Epithelial cell of proximal tubule (primary cell): ENCODE measurements at regions not wholly inside any gene's neighbourhood (a gene's known extent, or its start where the extent isn't known, plus 50 kb on each side); places are given as distances from the start of the nearest gene placed in this dataset.

Source experiments
- DNase-seq: peaks from one replicate; pipeline ENCODE4 v3.0.0-alpha.2; 2011; ENCODE audit warnings: low read depth
- H3K4me3 ChIP-seq: 2 replicates; pipeline ENCODE4 v1.5.1; 2011; ENCODE audit warnings: low read depth, mild to moderate bottlenecking, low read length
- CTCF ChIP-seq: conservative IDR thresholded peaks from 2 replicates; pipeline ENCODE4 v1.5.1; 2012; ENCODE audit warnings: low read depth, mild to moderate bottlenecking, low read length

DNA sequence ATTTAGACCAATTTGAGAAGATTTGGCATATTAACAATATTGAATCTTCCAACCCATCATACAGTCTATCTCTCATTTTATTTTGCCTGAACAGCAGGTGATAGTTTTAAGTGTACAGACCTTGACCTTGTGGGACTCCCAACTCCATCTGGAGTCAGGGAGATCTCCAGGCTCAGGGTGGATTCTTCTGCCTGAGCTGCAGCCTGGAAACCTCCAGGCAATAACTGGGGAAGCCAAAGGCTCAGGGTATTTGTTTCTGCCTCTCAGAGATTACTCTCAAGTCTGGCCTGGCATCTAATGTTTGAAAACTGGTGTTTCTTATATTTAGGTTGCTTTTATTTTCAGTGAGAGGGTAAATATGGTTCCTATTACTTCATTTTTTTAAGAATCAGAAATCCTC lies 102.1 kb upstream of the C1QTNF9B start:
- H3K4me3 ChIP-seq = no peak overlapping the region
- TF ChIP-seq CTCF = no peak
- no peak for DNase-seq

DNA sequence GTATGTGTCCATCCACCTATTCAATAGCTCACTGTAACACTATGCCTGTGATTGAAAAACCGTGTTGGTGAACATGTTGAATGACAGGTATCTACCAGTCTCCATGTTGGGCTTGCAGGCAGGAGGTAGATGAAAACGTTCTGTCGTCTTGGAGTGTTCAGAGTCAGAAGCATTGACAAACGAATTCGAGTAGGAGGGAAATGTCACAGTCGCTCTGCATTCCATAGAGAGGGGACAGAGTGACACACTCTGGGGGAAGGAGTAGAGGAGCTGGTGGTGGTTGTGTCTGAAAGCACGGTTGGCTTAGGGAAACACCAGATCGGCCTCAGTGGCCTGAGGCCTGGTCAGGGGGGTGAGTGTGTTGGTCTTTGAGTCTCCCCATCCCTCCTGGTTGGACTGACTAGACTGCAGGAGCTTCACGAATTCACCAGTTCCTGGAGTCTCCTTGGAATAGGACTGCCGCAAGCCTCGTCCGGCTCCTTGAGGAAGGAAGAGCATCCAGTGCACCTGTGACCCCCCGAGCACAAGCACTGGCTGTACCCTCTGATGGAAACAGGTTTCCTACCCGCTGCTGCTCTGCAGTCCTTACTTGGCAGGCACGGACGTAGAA lies 105.0 kb upstream of the C1QTNF9B start:
- no peak overlapping the region for H3K4me3 ChIP-seq
- DNase-seq = no peak
- TF ChIP-seq CTCF = no peak

- H3K4me3 ChIP-seq = no peak overlapping the region
- TF ChIP-seq CTCF = no peak
- DNase-seq = no peak
Measured at GRCh38 chr13:24004142-24004899, 107.0 kb upstream of the C1QTNF9B start.

DNA sequence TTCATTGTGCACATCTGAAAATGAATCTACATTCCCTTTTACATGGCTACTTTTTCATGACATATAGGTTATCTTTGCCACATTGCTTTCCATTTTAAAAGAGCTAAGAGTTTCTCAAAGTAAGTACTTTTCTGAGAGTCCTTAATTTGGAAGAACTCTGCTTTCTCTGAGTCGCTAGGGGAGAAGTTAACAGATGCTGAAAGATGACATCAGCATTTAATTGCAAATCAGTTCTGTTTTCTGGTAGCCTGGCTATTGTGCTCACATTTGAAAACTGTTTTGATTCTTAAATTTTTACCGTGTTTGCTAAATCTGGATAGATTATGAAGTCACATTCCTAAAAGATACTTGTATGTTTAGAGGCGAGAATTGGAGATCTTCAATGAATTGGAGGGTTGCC lies 107.7 kb upstream of the C1QTNF9B start:
- DNase-seq = no peak
- H3K4me3 ChIP-seq = no peak overlapping the region

DNA sequence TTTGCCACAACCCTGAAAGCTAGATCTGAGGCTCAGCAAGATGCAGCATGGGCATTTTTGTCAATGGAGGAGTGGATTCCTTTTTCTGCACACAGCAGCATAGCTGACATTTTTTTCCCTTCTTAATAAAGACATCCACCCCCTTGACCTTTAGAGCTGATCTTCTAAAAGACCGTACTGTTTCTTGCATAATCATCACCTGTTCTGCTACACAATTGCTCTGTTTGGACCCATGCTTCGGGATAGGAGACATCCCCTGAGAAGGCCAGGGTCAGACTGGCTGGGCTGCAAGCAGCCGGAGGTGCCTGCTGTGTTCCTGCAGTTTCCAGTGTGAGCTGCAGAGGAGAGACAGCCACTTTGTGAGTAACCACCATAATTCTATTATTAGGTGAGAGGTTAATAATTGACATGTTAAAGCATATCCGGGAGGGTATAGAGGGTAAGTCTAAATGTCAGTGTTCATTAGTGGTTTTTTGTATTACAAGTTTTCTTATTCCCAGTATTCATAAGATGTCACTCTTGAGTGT lies 108.5 kb upstream of the C1QTNF9B start:
- no peak for DNase-seq
- no peak overlapping the region for H3K4me3 ChIP-seq
- TF ChIP-seq CTCF = no peak

More for the DNA sequence above, 107.7 kb upstream of the C1QTNF9B start:
- no peak for TF ChIP-seq CTCF

GRCh38 chr13:24006520-24007248 lies 109.4 kb upstream of the C1QTNF9B start:
- no peak for TF ChIP-seq CTCF
- H3K4me3 ChIP-seq = no peak overlapping the region
- no peak for DNase-seq
